8988T (cell line): ENCODE measurements at regions not wholly inside any gene's neighbourhood (a gene's known extent, or its start where the extent isn't known, plus 50 kb on each side); places are given as distances from the start of the nearest gene placed in this dataset.

Source experiments
- DNase-seq: peaks from one replicate; pipeline ENCODE4 v3.0.0; 2011

- DNase-seq: no peak
Measured at GRCh38 chr20:56975838-56976237, 290.6 kb downstream of the BMP7 start.

GRCh38 chr20:56976336-56976735 lies 290.1 kb downstream of the BMP7 start:
- no peak for DNase-seq

- no peak for DNase-seq
Measured at GRCh38 chr20:56978475-56978874, 288.0 kb downstream of the BMP7 start.

GRCh38 chr20:56979125-56979524 lies 287.3 kb downstream of the BMP7 start:
- no peak for DNase-seq

GRCh38 chr20:56981301-56981700 lies 285.1 kb downstream of the BMP7 start:
- DNase-seq: no peak

GRCh38 chr20:56983813-56984212 lies 282.6 kb downstream of the BMP7 start:
- DNase-seq: no peak

- DNase-seq: no peak
Measured at GRCh38 chr20:56985066-56985685, 281.3 kb downstream of the BMP7 start.

- DNase-seq: no peak
Measured at GRCh38 chr20:56986476-56986875, 280.0 kb downstream of the BMP7 start.

GRCh38 chr20:56986931-56987720 lies 279.3 kb downstream of the BMP7 start:
- no peak for DNase-seq

GRCh38 chr20:56987986-56988385 lies 278.5 kb downstream of the BMP7 start:
- no peak for DNase-seq

- DNase-seq: no peak
Measured at GRCh38 chr20:56988446-56988845, 278.0 kb downstream of the BMP7 start.

- no peak for DNase-seq
Measured at GRCh38 chr20:56989516-56989915, 276.9 kb downstream of the BMP7 start.

GRCh38 chr20:56993020-56993559 lies 273.4 kb downstream of the BMP7 start:
- DNase-seq: no peak

GRCh38 chr20:56994006-56994405 lies 272.4 kb downstream of the BMP7 start:
- DNase-seq: no peak

GRCh38 chr20:56995149-56995548 lies 271.3 kb downstream of the BMP7 start:
- DNase-seq: no peak

GRCh38 chr20:56995635-56996075 lies 270.8 kb downstream of the BMP7 start:
- DNase-seq: peak; percentile 85

GRCh38 chr20:56996533-56996932 lies 269.9 kb downstream of the BMP7 start:
- no peak for DNase-seq

- DNase-seq: no peak
Measured at GRCh38 chr20:56998438-56998837, 268.0 kb downstream of the BMP7 start.

GRCh38 chr20:57000441-57000968 lies 265.9 kb downstream of the BMP7 start:
- no peak for DNase-seq

- no peak for DNase-seq
Measured at GRCh38 chr20:57001126-57001767, 265.2 kb downstream of the BMP7 start.

GRCh38 chr20:57002066-57002570 lies 264.3 kb downstream of the BMP7 start:
- no peak for DNase-seq

- no peak for DNase-seq
Measured at GRCh38 chr20:57003012-57003411, 263.4 kb downstream of the BMP7 start.

GRCh38 chr20:57004416-57004815 lies 262.0 kb downstream of the BMP7 start:
- no peak for DNase-seq
